ENCODE measurements at regions not wholly inside any gene's neighbourhood (a gene's known extent, or its start where the extent isn't known, plus 50 kb on each side); places are given as distances from the start of the nearest gene placed in this dataset.

GRCh38 chr10:120212275-120212674, 244.8 kb upstream of the PLPP4 start:
- TF ChIP-seq SUZ12 (IDR thresholded peaks at IDR 0.05; ENCODE audit: extremely low read depth, insufficient read depth, insufficient read length), result no peak
- no peak for TF ChIP-seq ZNF274 (IDR thresholded peaks at IDR 0.05; ENCODE audit: low read depth, low read length)
- TF ChIP-seq YY1 (IDR thresholded peaks at IDR 0.05; ENCODE audit: insufficient read depth, insufficient read length), result no peak
